ENCODE measurements at regions not wholly inside any gene's neighbourhood (a gene's known extent, or its start where the extent isn't known, plus 50 kb on each side); places are given as distances from the start of the nearest gene placed in this dataset.

- intact Hi-C loops (cut with micrococcal nuclease) = no loop called here
- no peaks in the 10 kb centered on the region for H4K20me1 ChIP-seq (ENCODE audit: control insufficient read depth, insufficient read depth, low read length, poor library complexity, severe bottlenecking)
- H3K4me3 ChIP-seq (ENCODE audit: control extremely low read depth in 1 of 5, extremely low read depth in 1 of 5, insufficient read depth in 1 of 5, low read depth in 2 of 5, low read length in 4 of 5) = no peak overlapping the region
- no peak overlapping the region for H2AFZ ChIP-seq (ENCODE audit: insufficient read depth, low read depth, low read length, poor library complexity, severe bottlenecking)
- H3K9me3 ChIP-seq (ENCODE audit: control extremely low read depth in 1 of 3, control insufficient read depth in 2 of 3, insufficient read depth in 1 of 3, low read length in 2 of 3) = peaks cover 0 to 1% (median 0%) of the 10 kb centered on the region in 3 donors
- no peak overlapping the region for H3K4me3 Mint-ChIP-seq
- H3K9ac ChIP-seq (ENCODE audit: low read length) = no peak overlapping the region
- no peaks in the 10 kb centered on the region for H3K9me3 Mint-ChIP-seq (ENCODE audit: insufficient read depth)
- peaks cover 26% of the 10 kb centered on the region for H3K27me3 Mint-ChIP-seq
- ChIA-PET CTCF (no interaction called here), POLR2A (no interaction called here)
- no peaks in the 10 kb centered on the region for H3K4me1 ChIP-seq (ENCODE audit: control insufficient read depth in 2 of 2, insufficient read depth in 2 of 2, low read length in 2 of 2)
- peaks cover 0 to 8% (median 0%) of the 10 kb centered on the region in 4 experiments for H3K27me3 ChIP-seq (replicated peaks in 1 of 4; ENCODE audit: control extremely low read depth in 1 of 4, control insufficient read depth in 3 of 4, insufficient read depth in 4 of 4, low read length in 3 of 4)
- H3K27ac Mint-ChIP-seq = no peak overlapping the region
- no peaks in the 10 kb centered on the region for H3K36me3 ChIP-seq (replicated peaks in 1 of 2; ENCODE audit: control extremely low read depth in 1 of 2, control insufficient read depth in 1 of 2, extremely low read depth in 1 of 2, insufficient read depth in 2 of 2, low read length in 1 of 2)
- TF ChIP-seq CTCF (IDR thresholded peaks at IDR 0.05) (no peak), EZH2 (IDR thresholded peaks at IDR 0.05; ENCODE audit: borderline replicate concordance, insufficient read depth, low read depth, low read length, poor library complexity, severe bottlenecking) (no peak)
- H3K4me2 ChIP-seq (replicated peaks; ENCODE audit: low read depth, low read length, poor library complexity, severe bottlenecking) = no peak overlapping the region
- no peaks in the 10 kb centered on the region for H3K79me2 ChIP-seq (ENCODE audit: control insufficient read depth, insufficient read depth, low read length)
- no peak for DNase-seq
- no peak overlapping the region for H3K27ac ChIP-seq (ENCODE audit: low read length in 2 of 2)
- ATAC-seq (ENCODE audit: low read depth) = no peak
- 80% methylated on average over 1 of the region's 3 CpGs for WGBS (ENCODE audit: insufficient coverage)
- no peaks in the 10 kb centered on the region for H3K4me1 Mint-ChIP-seq
Measured at GRCh38 chr4:153936121-153936520, 147.2 kb upstream of the SFRP2 start.

GRCh38 chr4:153934688-153935017, 145.8 kb upstream of the SFRP2 start:
- Histone ChIP-seq H3K9ac (ENCODE audit: low read length) (no peak overlapping the region), H3K4me1 (ENCODE audit: control insufficient read depth in 2 of 2, insufficient read depth in 2 of 2, low read length in 2 of 2) (no peaks in the 10 kb centered on the region), H3K79me2 (ENCODE audit: control insufficient read depth, insufficient read depth, low read length) (no peaks in the 10 kb centered on the region), H3K4me2 (replicated peaks; ENCODE audit: low read depth, low read length, poor library complexity, severe bottlenecking) (no peak overlapping the region), H3K27ac (ENCODE audit: low read length in 2 of 2) (no peak overlapping the region), H3K4me3 (ENCODE audit: control extremely low read depth in 1 of 5, extremely low read depth in 1 of 5, insufficient read depth in 1 of 5, low read depth in 2 of 5, low read length in 4 of 5) (no peak overlapping the region), H2AFZ (ENCODE audit: insufficient read depth, low read depth, low read length, poor library complexity, severe bottlenecking) (no peak overlapping the region), H3K9me3 (ENCODE audit: control extremely low read depth in 1 of 3, control insufficient read depth in 2 of 3, insufficient read depth in 1 of 3, low read length in 2 of 3) (peaks cover 0 to 1% (median 0%) of the 10 kb centered on the region in 3 donors), H3K36me3 (replicated peaks in 1 of 2; ENCODE audit: control extremely low read depth in 1 of 2, control insufficient read depth in 1 of 2, extremely low read depth in 1 of 2, insufficient read depth in 2 of 2, low read length in 1 of 2) (no peaks in the 10 kb centered on the region), H3K27me3 (replicated peaks in 1 of 4; ENCODE audit: control extremely low read depth in 1 of 4, control insufficient read depth in 3 of 4, insufficient read depth in 4 of 4, low read length in 3 of 4) (peaks cover 0 to 8% (median 0%) of the 10 kb centered on the region in 4 experiments), H4K20me1 (ENCODE audit: control insufficient read depth, insufficient read depth, low read length, poor library complexity, severe bottlenecking) (no peaks in the 10 kb centered on the region)
- ChIA-PET CTCF (no interaction called here), POLR2A (no interaction called here)
- Mint-ChIP-seq H3K27ac (no peak overlapping the region), H3K9me3 (ENCODE audit: insufficient read depth) (no peaks in the 10 kb centered on the region), H3K4me1 (no peaks in the 10 kb centered on the region), H3K4me3 (no peak overlapping the region), H3K27me3 (peaks cover 21% of the 10 kb centered on the region)
- no CpG with 5 or more reads among the region's 3 CpGs for WGBS (ENCODE audit: insufficient coverage)
- DNase-seq (no peak), ATAC-seq (ENCODE audit: low read depth) (no peak)
- intact Hi-C loops (cut with micrococcal nuclease) = no loop called here
- TF ChIP-seq CTCF (IDR thresholded peaks at IDR 0.05) = no peak
- no peak for TF ChIP-seq EZH2 (IDR thresholded peaks at IDR 0.05; ENCODE audit: borderline replicate concordance, insufficient read depth, low read depth, low read length, poor library complexity, severe bottlenecking)
